ENCODE measurements at regions not wholly inside any gene's neighbourhood (a gene's known extent, or its start where the extent isn't known, plus 50 kb on each side); places are given as distances from the start of the nearest gene placed in this dataset.

DNA sequence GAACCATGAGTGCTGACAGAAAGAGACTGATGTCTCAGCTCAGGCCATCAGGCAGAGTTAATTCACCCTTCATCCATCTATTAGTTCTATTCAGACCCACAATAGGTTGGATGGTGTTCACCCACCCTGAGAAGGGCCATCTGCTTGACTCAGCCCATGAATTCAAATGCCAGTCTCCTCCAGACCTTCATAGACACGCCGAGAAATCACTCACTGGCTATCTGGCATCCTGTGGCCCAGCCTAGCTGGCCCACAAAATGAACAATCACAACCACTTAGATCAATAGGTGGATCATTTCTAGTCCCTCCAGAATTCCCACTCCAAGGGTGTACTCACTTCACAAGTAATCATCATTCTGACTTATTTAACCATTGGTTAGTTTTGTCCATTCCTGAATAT lies 58.2 kb downstream of the MYEOV start:
- no peaks in the 10 kb centered on the region for H3K9me3 ChIP-seq (ENCODE audit: control insufficient read depth, low read depth, low read length)
- no peak overlapping the region for H2AFZ ChIP-seq (ENCODE audit: low read length)
- H3K27me3 Mint-ChIP-seq (ENCODE audit: low read depth) = peaks cover 5% of the 10 kb centered on the region; the same call in 1 of the 2 replicates
- H3K4ac ChIP-seq (ENCODE audit: low read depth, low read length) = no peak overlapping the region
- H3K27ac Mint-ChIP-seq = no peak overlapping the region; a peak in 1 of 7 replicates
- WGBS (ENCODE audit: extremely low coverage, insufficient read length, low lambda C conversion rate) = no CpG with 5 or more reads among the region's 2 CpGs
- no peak overlapping the region for H2BK120ac ChIP-seq (ENCODE audit: low read depth, low read length, poor library complexity, severe bottlenecking)
- H2AK5ac ChIP-seq (ENCODE audit: insufficient read length, low read length) = no peak overlapping the region
- no peaks in the 10 kb centered on the region for H3K79me1 ChIP-seq (ENCODE audit: insufficient read depth, low read depth, low read length, poor library complexity, severe bottlenecking)
- H2BK15ac ChIP-seq (ENCODE audit: low read depth, low read length) = no peak overlapping the region
- H4K5ac ChIP-seq (ENCODE audit: insufficient read length, low read depth, low read length) = no peak overlapping the region
- no peak overlapping the region for H3K18ac ChIP-seq (ENCODE audit: insufficient read length, low read depth, low read length)
- no peak overlapping the region for H3K9ac ChIP-seq (ENCODE audit: extremely low read depth, insufficient read length, low read length)
- no peak for DNase-seq
- no peaks in the 10 kb centered on the region for H3K79me2 ChIP-seq (ENCODE audit: insufficient read depth, low read length)
- peaks cover 0 to 2% (median 0%) of the 10 kb centered on the region in 3 experiments; a peak in 1 of 7 replicates for H3K36me3 Mint-ChIP-seq (ENCODE audit: insufficient read depth in 1 of 3, low read depth in 3 of 3)
- H3K4me1 Mint-ChIP-seq = peaks cover 0 to 4% of the 10 kb centered on the region in 2 experiments; a peak in 2 of 4 replicates
- H2BK20ac ChIP-seq (ENCODE audit: low read depth, low read length, poor library complexity, severe bottlenecking) = no peak overlapping the region
- peaks cover 3% of the 10 kb centered on the region for H4K20me1 ChIP-seq (ENCODE audit: control insufficient read depth, insufficient read depth, insufficient read length)
- H3K23me2 ChIP-seq (ENCODE audit: insufficient read length, low read depth, low read length, poor library complexity, severe bottlenecking) = no peaks in the 10 kb centered on the region
- no peak overlapping the region for H3K27ac ChIP-seq (ENCODE audit: insufficient read length, low read depth, low read length)
- TF ChIP-seq, protein P1, sequence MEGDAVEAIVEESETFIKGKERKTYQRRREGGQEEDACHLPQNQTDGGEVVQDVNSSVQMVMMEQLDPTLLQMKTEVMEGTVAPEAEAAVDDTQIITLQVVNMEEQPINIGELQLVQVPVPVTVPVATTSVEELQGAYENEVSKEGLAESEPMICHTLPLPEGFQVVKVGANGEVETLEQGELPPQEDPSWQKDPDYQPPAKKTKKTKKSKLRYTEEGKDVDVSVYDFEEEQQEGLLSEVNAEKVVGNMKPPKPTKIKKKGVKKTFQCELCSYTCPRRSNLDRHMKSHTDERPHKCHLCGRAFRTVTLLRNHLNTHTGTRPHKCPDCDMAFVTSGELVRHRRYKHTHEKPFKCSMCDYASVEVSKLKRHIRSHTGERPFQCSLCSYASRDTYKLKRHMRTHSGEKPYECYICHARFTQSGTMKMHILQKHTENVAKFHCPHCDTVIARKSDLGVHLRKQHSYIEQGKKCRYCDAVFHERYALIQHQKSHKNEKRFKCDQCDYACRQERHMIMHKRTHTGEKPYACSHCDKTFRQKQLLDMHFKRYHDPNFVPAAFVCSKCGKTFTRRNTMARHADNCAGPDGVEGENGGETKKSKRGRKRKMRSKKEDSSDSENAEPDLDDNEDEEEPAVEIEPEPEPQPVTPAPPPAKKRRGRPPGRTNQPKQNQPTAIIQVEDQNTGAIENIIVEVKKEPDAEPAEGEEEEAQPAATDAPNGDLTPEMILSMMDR (conservative IDR thresholded peaks at IDR 0.05) = no peak
- H2BK5ac ChIP-seq (ENCODE audit: insufficient read length, low read length) = no peak overlapping the region
- no peak overlapping the region for H3K14ac ChIP-seq (ENCODE audit: insufficient read depth, low read length)
- H3K56ac ChIP-seq (ENCODE audit: insufficient read length, low read depth, low read length) = no peak overlapping the region
- H3K9me3 Mint-ChIP-seq = peaks cover 0 to 4% of the 10 kb centered on the region in 2 experiments; a peak in 2 of 5 replicates
- no peaks in the 10 kb centered on the region for H3K4me1 ChIP-seq (ENCODE audit: insufficient read depth, low read length)
- H3T11ph ChIP-seq (ENCODE audit: low read length) = no peak overlapping the region
- no peaks in the 10 kb centered on the region for H3K27me3 ChIP-seq (ENCODE audit: insufficient read depth, low read length)
- no peak overlapping the region for H3K4me2 ChIP-seq (ENCODE audit: insufficient read depth, insufficient read length, low read length)
- no peak overlapping the region for H3K4me3 Mint-ChIP-seq
- no peak overlapping the region for H3K23ac ChIP-seq (ENCODE audit: insufficient read length, low read depth, low read length)
- no peak overlapping the region for H2BK12ac ChIP-seq (ENCODE audit: insufficient read length, low read depth, low read length)
- H4K8ac ChIP-seq (replicated peaks; ENCODE audit: insufficient read length, low read depth, low read length) = no peak overlapping the region
- no peak overlapping the region for H4K91ac ChIP-seq (ENCODE audit: insufficient read length, low read depth, low read length)

Measured in H9 (cell line).